Activated naive CD8-positive, alpha-beta T cell (primary cell): ENCODE measurements at regions not wholly inside any gene's neighbourhood (a gene's known extent, or its start where the extent isn't known, plus 50 kb on each side); places are given as distances from the start of the nearest gene placed in this dataset.
A peak's percentile ranks its signal among the peaks of the same experiment; 100 is the strongest.
"Not testable (repeated sequence)": the region's sequence is repeated elsewhere in the genome, so short reads cannot be mapped to it uniquely, and the experiment has no call there.

Source experiments
- H3K27ac Mint-ChIP-seq: one replicate; pipeline ENCODE4 v1.8.0; 2021; ENCODE audit warnings: mixed read lengths
- H3K27me3 Mint-ChIP-seq: one replicate; pipeline ENCODE4 v1.8.0; 2021; ENCODE audit warnings: mixed read lengths
- H3K36me3 Mint-ChIP-seq: one replicate; pipeline ENCODE4 v1.8.0; 2021; ENCODE audit warnings: mixed read lengths
- H3K4me1 Mint-ChIP-seq: one replicate; pipeline ENCODE4 v1.8.0; 2021; ENCODE audit warnings: low read depth, mixed read lengths
- H3K4me3 Mint-ChIP-seq: one replicate; pipeline ENCODE4 v1.8.0; 2021; ENCODE audit warnings: mild to moderate bottlenecking, mixed read lengths
- H3K9me3 Mint-ChIP-seq: one replicate; pipeline ENCODE4 v1.8.0; 2021; ENCODE audit warnings: low read depth, mixed read lengths

GRCh38 chr17:20868662-20869007 is 174.2 kb downstream of the USP22 start:
- not testable (repeated sequence) for H3K36me3 Mint-ChIP-seq, H3K4me3 Mint-ChIP-seq, H3K9me3 Mint-ChIP-seq, H3K4me1 Mint-ChIP-seq, H3K27me3 Mint-ChIP-seq, H3K27ac Mint-ChIP-seq

- H3K9me3 Mint-ChIP-seq, H3K4me3 Mint-ChIP-seq, H3K36me3 Mint-ChIP-seq, H3K4me1 Mint-ChIP-seq, H3K27ac Mint-ChIP-seq: not testable (repeated sequence)
- H3K27me3 Mint-ChIP-seq = peaks cover 11% of the 10 kb centered on the region
Measured at GRCh38 chr17:20873173-20873572, 169.6 kb downstream of the USP22 start.

GRCh38 chr17:20873688-20874328 is 169.0 kb downstream of the USP22 start:
- H3K36me3 Mint-ChIP-seq, H3K4me3 Mint-ChIP-seq, H3K4me1 Mint-ChIP-seq, H3K27ac Mint-ChIP-seq, H3K9me3 Mint-ChIP-seq: not testable (repeated sequence)
- peaks cover 11% of the 10 kb centered on the region for H3K27me3 Mint-ChIP-seq

GRCh38 chr17:20877384-20877783 is 165.4 kb downstream of the USP22 start:
- H3K27me3 Mint-ChIP-seq = peaks cover 14% of the 10 kb centered on the region
- not testable (repeated sequence) for H3K9me3 Mint-ChIP-seq, H3K27ac Mint-ChIP-seq, H3K4me3 Mint-ChIP-seq, H3K4me1 Mint-ChIP-seq, H3K36me3 Mint-ChIP-seq

- Mint-ChIP-seq H3K27me3 (peaks cover 11% of the 10 kb centered on the region), H3K27ac (no peak overlapping the region), H3K4me1 (no peaks in the 10 kb centered on the region), H3K4me3 (no peak overlapping the region), H3K9me3 (no peaks in the 10 kb centered on the region), H3K36me3 (no peaks in the 10 kb centered on the region)
Measured at GRCh38 chr17:20890338-20890737, 152.5 kb downstream of the USP22 start.

GRCh38 chr17:20895426-20895825 is 147.4 kb downstream of the USP22 start:
- not testable (repeated sequence) for H3K4me1 Mint-ChIP-seq, H3K4me3 Mint-ChIP-seq

GRCh38 chr17:20896153-20896649 is 146.6 kb downstream of the USP22 start:
- H3K4me3 Mint-ChIP-seq = peak overlapping the region; percentile 23
- no peaks in the 10 kb centered on the region for H3K9me3 Mint-ChIP-seq
- no peaks in the 10 kb centered on the region for H3K36me3 Mint-ChIP-seq
- no peak overlapping the region for H3K27ac Mint-ChIP-seq
- no peaks in the 10 kb centered on the region for H3K4me1 Mint-ChIP-seq
- no peaks in the 10 kb centered on the region for H3K27me3 Mint-ChIP-seq

More at GRCh38 chr17:20895426-20895825, 147.4 kb downstream of the USP22 start:
- H3K36me3 Mint-ChIP-seq, H3K27me3 Mint-ChIP-seq, H3K9me3 Mint-ChIP-seq, H3K27ac Mint-ChIP-seq: not testable (repeated sequence)

GRCh38 chr17:20898726-20899125 is 144.1 kb downstream of the USP22 start:
- not testable (repeated sequence) for H3K36me3 Mint-ChIP-seq, H3K4me3 Mint-ChIP-seq, H3K27me3 Mint-ChIP-seq, H3K27ac Mint-ChIP-seq, H3K4me1 Mint-ChIP-seq, H3K9me3 Mint-ChIP-seq

GRCh38 chr17:20902496-20902895 is 140.3 kb downstream of the USP22 start:
- H3K4me3 Mint-ChIP-seq, H3K9me3 Mint-ChIP-seq, H3K36me3 Mint-ChIP-seq, H3K27ac Mint-ChIP-seq, H3K4me1 Mint-ChIP-seq, H3K27me3 Mint-ChIP-seq: not testable (repeated sequence)

GRCh38 chr17:20903549-20903948 is 139.3 kb downstream of the USP22 start:
- H3K36me3 Mint-ChIP-seq, H3K4me1 Mint-ChIP-seq, H3K27me3 Mint-ChIP-seq, H3K4me3 Mint-ChIP-seq, H3K27ac Mint-ChIP-seq, H3K9me3 Mint-ChIP-seq: not testable (repeated sequence)

- Mint-ChIP-seq H3K36me3 (no peaks in the 10 kb centered on the region), H3K9me3 (no peaks in the 10 kb centered on the region), H3K4me1 (peaks cover 10% of the 10 kb centered on the region), H3K4me3 (peak overlapping the region; percentile 76), H3K27ac (peak overlapping the region; percentile 58), H3K27me3 (no peaks in the 10 kb centered on the region)
Measured at GRCh38 chr17:20908313-20909267, 134.2 kb downstream of the USP22 start.

- Mint-ChIP-seq H3K4me3 (no peak overlapping the region), H3K27me3 (peaks cover 4% of the 10 kb centered on the region), H3K4me1 (peaks cover 4% of the 10 kb centered on the region), H3K9me3 (no peaks in the 10 kb centered on the region), H3K27ac (no peak overlapping the region), H3K36me3 (no peaks in the 10 kb centered on the region)
Measured at GRCh38 chr17:20914658-20915057, 128.2 kb downstream of the USP22 start.

- Mint-ChIP-seq H3K4me3 (no peak overlapping the region), H3K36me3 (no peaks in the 10 kb centered on the region), H3K4me1 (peaks cover 3% of the 10 kb centered on the region), H3K27ac (no peak overlapping the region), H3K9me3 (no peaks in the 10 kb centered on the region), H3K27me3 (peaks cover 4% of the 10 kb centered on the region)
Measured at GRCh38 chr17:20916383-20916782, 126.4 kb downstream of the USP22 start.

- not testable (repeated sequence) for H3K27me3 Mint-ChIP-seq, H3K36me3 Mint-ChIP-seq, H3K27ac Mint-ChIP-seq, H3K4me1 Mint-ChIP-seq, H3K9me3 Mint-ChIP-seq, H3K4me3 Mint-ChIP-seq
Measured at GRCh38 chr17:20917610-20918306, 125.1 kb downstream of the USP22 start.

- Mint-ChIP-seq H3K27ac (no peak overlapping the region), H3K4me1 (peaks cover 3% of the 10 kb centered on the region), H3K4me3 (no peak overlapping the region), H3K9me3 (no peaks in the 10 kb centered on the region), H3K36me3 (no peaks in the 10 kb centered on the region), H3K27me3 (peaks cover 6% of the 10 kb centered on the region)
Measured at GRCh38 chr17:20920095-20920814, 122.6 kb downstream of the USP22 start.
